ENCODE measurements at regions not wholly inside any gene's neighbourhood (a gene's known extent, or its start where the extent isn't known, plus 50 kb on each side); places are given as distances from the start of the nearest gene placed in this dataset.

GRCh38 chr5:38675443-38675842 lies 119.0 kb upstream of the LIFR start:
- TF ChIP-seq CTCF (IDR thresholded peaks at IDR 0.05) (no peak), EP300 (IDR thresholded peaks at IDR 0.05) (no peak)
